Esophagus squamous epithelium (tissue), 4 donors: ENCODE measurements at regions not wholly inside any gene's neighbourhood (a gene's known extent, or its start where the extent isn't known, plus 50 kb on each side); places are given as distances from the start of the nearest gene placed in this dataset.

Source experiments
- CTCF ChIP-seq, 6 experiments: fragments of 450-650 bp in 4 of 6; fragments of 200-600 bp in 2 of 6; sonication (generic) in 2 of 6; IDR thresholded peaks; one replicate each; pipeline ENCODE4 v1.5.1; 2016 to 2019; ENCODE audit warnings: antibody characterized with exemption in 6 of 6, mild to moderate bottlenecking in 4 of 6, moderate library complexity in 4 of 6
- POLR2A ChIP-seq, 4 donors: fragments of 450-650 bp; IDR thresholded peaks; one replicate each; pipeline ENCODE4 v1.6.1; 2017; ENCODE audit warnings: antibody characterized with exemption in 4 of 4, mild to moderate bottlenecking in 4 of 4, moderate library complexity in 3 of 4

GRCh38 chr4:136203199-136203598, 1329.1 kb downstream of the PCDH18 start:
- no peak for TF ChIP-seq CTCF (IDR thresholded peaks at IDR 0.05)
- no peak for TF ChIP-seq POLR2A (IDR thresholded peaks at IDR 0.05)
